ENCODE measurements at regions not wholly inside any gene's neighbourhood (a gene's known extent, or its start where the extent isn't known, plus 50 kb on each side); places are given as distances from the start of the nearest gene placed in this dataset.

DNA sequence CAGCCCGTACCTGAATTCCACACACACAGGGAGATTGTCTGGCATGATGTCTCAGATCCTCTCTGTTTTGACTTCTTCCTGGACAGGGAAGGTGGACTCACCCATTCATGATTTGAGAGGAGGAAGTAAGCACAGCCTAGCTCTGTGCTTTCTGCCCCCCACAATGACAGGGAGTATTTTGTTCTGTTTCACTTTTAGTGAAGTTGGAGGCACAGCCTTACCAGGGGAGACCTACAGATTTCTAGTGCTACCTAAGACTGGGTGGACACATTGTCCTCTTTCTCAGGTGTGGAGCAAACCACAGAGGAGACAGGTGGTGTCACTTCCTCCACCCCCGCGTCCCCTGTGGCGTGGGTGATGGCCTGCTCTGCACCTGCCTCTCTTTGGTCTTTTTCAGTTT lies 408.6 kb upstream of the PFKP start:
- DNase-seq, result no peak
- intact Hi-C loops (cut with DNase I), result no loop called here
- no peak overlapping the region for H3K27ac ChIP-seq
- no peaks in the 10 kb centered on the region for H3K4me1 ChIP-seq
- 88 to 92% (median 89%) methylated on average over 4 of the region's 4 CpGs for WGBS, 3 donors
- no peak overlapping the region for H3K4me3 ChIP-seq
- no peaks in the 10 kb centered on the region for H3K36me3 ChIP-seq (ENCODE audit: insufficient read depth in 1 of 2, low read depth in 1 of 2)
- H3K27me3 ChIP-seq (ENCODE audit: insufficient read depth in 3 of 3, low read length in 2 of 3), result no peaks in the 10 kb centered on the region
- H3K9me3 ChIP-seq, result no peaks in the 10 kb centered on the region
- no peak for TF ChIP-seq CTCF (IDR thresholded peaks at IDR 0.05)
- ATAC-seq, result no peak

GRCh38 chr10:2650328-2650727 lies 417.0 kb upstream of the PFKP start:
- ATAC-seq (no peak), DNase-seq (no peak)
- Histone ChIP-seq H3K27me3 (ENCODE audit: insufficient read depth in 3 of 3, low read length in 2 of 3) (no peaks in the 10 kb centered on the region), H3K36me3 (ENCODE audit: insufficient read depth in 1 of 2, low read depth in 1 of 2) (no peaks in the 10 kb centered on the region), H3K9me3 (no peaks in the 10 kb centered on the region), H3K4me3 (no peak overlapping the region), H3K27ac (no peak overlapping the region), H3K4me1 (no peaks in the 10 kb centered on the region)
- intact Hi-C loops (cut with DNase I), result no loop called here
- WGBS, 3 donors, result 70 to 74% (median 73%) methylated on average over 4 of the region's 4 CpGs
- no peak for TF ChIP-seq CTCF (IDR thresholded peaks at IDR 0.05)

DNA sequence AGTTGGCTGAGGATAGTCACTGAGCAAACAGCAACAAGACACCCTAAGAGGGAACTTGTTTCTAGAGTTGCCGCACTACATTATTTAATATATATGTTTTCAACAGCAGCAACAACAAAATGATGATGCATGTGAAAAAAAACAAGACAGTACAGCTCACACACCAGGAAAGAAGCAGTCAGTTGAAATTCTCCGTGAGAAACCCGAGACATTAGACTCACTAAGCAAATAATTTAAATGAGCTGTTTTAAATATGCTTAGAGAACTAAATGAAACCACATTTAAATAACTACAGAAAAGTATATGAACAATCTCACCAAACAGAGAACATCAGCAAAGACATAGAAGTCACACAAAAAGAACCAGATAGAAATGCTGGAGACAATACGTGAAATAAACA lies 426.3 kb upstream of the PFKP start:
- TF ChIP-seq CTCF (IDR thresholded peaks at IDR 0.05), result no peak
- no peak for ATAC-seq
- H3K4me1 ChIP-seq, result no peaks in the 10 kb centered on the region
- DNase-seq, result no peak
- intact Hi-C loops (cut with DNase I), result no loop called here
- H3K4me3 ChIP-seq, result no peak overlapping the region
- no peaks in the 10 kb centered on the region for H3K36me3 ChIP-seq (ENCODE audit: insufficient read depth in 1 of 2, low read depth in 1 of 2)
- 90 to 94% (median 94%) methylated on average over 4 of the region's 4 CpGs for WGBS, 3 donors
- H3K9me3 ChIP-seq, result no peaks in the 10 kb centered on the region
- peaks cover 0 to 1% (median 0%) of the 10 kb centered on the region in 3 donors for H3K27me3 ChIP-seq (ENCODE audit: insufficient read depth in 3 of 3, low read length in 2 of 3)
- H3K27ac ChIP-seq, result no peak overlapping the region

DNA sequence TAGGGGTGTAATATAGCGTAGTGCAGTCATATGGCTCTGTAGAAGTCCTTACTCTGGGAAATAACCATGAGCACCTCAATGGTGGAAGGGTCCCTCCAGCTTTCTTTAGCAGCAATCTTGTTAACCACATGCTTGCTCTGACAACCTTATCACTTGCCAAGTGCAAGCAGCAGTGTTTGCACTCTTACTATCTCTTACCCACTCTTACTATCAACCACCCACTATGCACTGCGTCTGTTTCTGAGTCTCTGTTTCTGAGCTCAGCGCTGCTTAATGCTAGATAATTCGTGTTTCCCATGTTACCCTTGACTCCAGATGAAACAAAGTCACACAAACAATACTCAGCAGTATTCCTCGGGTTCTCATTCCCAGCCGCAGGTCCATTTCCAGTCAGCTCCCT lies 433.7 kb upstream of the PFKP start:
- no peak for ATAC-seq
- WGBS, 3 donors, result 82 to 84% (median 82%) methylated on average over 6 of the region's 6 CpGs
- no peak overlapping the region for H3K27ac ChIP-seq
- intact Hi-C loops (cut with DNase I), result no loop called here
- H3K4me1 ChIP-seq, result no peaks in the 10 kb centered on the region
- TF ChIP-seq CTCF (IDR thresholded peaks at IDR 0.05), result no peak
- H3K9me3 ChIP-seq, result no peaks in the 10 kb centered on the region
- no peaks in the 10 kb centered on the region for H3K36me3 ChIP-seq (ENCODE audit: insufficient read depth in 1 of 2, low read depth in 1 of 2)
- no peak for DNase-seq
- H3K4me3 ChIP-seq, result no peak overlapping the region
- peaks cover 0 to 1% (median 0%) of the 10 kb centered on the region in 3 donors for H3K27me3 ChIP-seq (ENCODE audit: insufficient read depth in 3 of 3, low read length in 2 of 3)

- Histone ChIP-seq H3K27me3 (ENCODE audit: insufficient read depth in 3 of 3, low read length in 2 of 3) (no peaks in the 10 kb centered on the region), H3K36me3 (ENCODE audit: insufficient read depth in 1 of 2, low read depth in 1 of 2) (no peaks in the 10 kb centered on the region), H3K9me3 (no peaks in the 10 kb centered on the region), H3K27ac (no peak overlapping the region), H3K4me1 (no peaks in the 10 kb centered on the region), H3K4me3 (no peak overlapping the region)
- no peak for DNase-seq
- intact Hi-C loops (cut with DNase I), result no loop called here
- TF ChIP-seq CTCF (IDR thresholded peaks at IDR 0.05), result no peak
- WGBS, 3 donors, result 76 to 81% (median 76%) methylated on average over 11 of the region's 11 CpGs
- no peak for ATAC-seq
Measured at GRCh38 chr10:2631557-2632205, 435.7 kb upstream of the PFKP start.
